Activated naive CD8-positive, alpha-beta T cell treated with anti-CD3 and anti-CD28 coated beads, Interleukin-2, amount 50 U/mL, for 24 hours (primary cell): ENCODE measurements at regions not wholly inside any gene's neighbourhood (a gene's known extent, or its start where the extent isn't known, plus 50 kb on each side); places are given as distances from the start of the nearest gene placed in this dataset.

Experiments
- ATAC-seq: fragments of 150-1000 bp; cut with Tn5 transposase; one replicate; pipeline ENCODE4 v1.10.0; 2021
- DNase-seq: peaks from one replicate; pipeline ENCODE4 v3.0.0; 2021
- H3K27ac Mint-ChIP-seq: one replicate; pipeline ENCODE4 v1.8.0; 2021; ENCODE audit warnings: mild to moderate bottlenecking, mixed read lengths
- H3K27me3 Mint-ChIP-seq: one replicate; pipeline ENCODE4 v1.8.0; 2021; ENCODE audit warnings: mixed read lengths
- H3K36me3 Mint-ChIP-seq: one replicate; pipeline ENCODE4 v1.8.0; 2021; ENCODE audit warnings: low read depth, mixed read lengths
- H3K4me1 Mint-ChIP-seq: one replicate; pipeline ENCODE4 v1.8.0; 2021; ENCODE audit warnings: mixed read lengths
- H3K4me3 Mint-ChIP-seq: one replicate; pipeline ENCODE4 v1.8.0; 2021; ENCODE audit warnings: mild to moderate bottlenecking, moderate library complexity, mixed read lengths
- H3K9me3 Mint-ChIP-seq: one replicate; pipeline ENCODE4 v1.8.0; 2021; ENCODE audit warnings: mixed read lengths

DNA sequence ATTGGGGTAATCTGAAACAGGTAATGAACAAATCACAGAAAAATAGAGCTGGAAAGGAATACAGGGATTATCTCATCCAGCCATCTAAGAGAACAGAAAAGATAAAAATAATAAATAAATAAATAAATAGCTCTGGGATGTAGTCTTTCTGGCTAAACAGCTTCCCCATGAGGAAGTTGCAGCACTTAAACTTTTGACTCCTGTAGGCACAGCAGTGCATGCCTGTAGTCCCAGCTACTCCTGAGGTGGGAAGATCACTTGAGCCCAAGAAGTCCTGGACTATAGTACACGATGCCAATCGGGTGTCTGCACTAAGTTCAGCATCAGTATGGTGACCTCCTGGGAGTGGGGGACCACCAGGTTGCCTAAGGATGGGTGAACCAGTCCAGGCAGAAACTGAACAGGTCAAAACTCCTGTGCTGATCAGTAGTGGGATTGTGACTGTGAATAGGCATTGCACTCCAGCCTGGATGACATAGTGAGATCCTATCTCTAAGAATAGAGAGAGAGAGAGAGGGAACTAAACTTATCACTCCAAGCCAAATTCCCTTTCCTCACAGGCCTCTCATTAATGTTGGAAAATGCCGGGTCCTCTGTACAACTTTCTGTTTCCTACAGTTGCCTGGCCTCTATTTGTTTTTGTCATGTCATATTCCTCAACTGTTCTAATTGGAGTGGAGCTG lies 61.7 kb upstream of the CDK13 start:
- no peak overlapping the region for H3K4me3 Mint-ChIP-seq
- H3K27ac Mint-ChIP-seq = no peak overlapping the region
- no peak for ATAC-seq
- H3K36me3 Mint-ChIP-seq = no peaks in the 10 kb centered on the region
- H3K9me3 Mint-ChIP-seq = no peaks in the 10 kb centered on the region
- no peaks in the 10 kb centered on the region for H3K4me1 Mint-ChIP-seq
- peaks cover 2% of the 10 kb centered on the region for H3K27me3 Mint-ChIP-seq
- DNase-seq = no peak

DNA sequence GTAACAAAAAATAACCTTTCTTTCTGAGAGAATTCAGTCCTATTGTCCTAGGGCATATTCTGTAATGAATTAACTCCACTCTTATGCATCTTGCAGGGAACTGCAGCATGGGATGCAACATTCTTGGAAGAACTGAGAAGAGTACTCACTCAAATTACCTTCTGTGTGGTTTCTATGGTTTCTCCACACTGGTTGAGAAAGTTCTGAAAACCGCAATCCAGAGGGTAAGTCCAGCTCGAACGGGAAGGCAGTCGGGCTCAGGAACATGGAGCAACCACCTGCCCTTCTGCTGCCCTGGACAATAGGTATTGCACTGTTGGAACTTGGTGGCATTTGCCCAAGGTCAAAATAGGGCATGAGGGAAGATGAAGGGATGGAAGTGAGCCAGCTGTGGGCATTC lies 59.6 kb upstream of the CDK13 start:
- Mint-ChIP-seq H3K27me3 (no peaks in the 10 kb centered on the region), H3K36me3 (no peaks in the 10 kb centered on the region), H3K27ac (no peak overlapping the region), H3K4me1 (no peaks in the 10 kb centered on the region), H3K9me3 (no peaks in the 10 kb centered on the region), H3K4me3 (no peak overlapping the region)
- ATAC-seq = no peak
- no peak for DNase-seq

GRCh38 chr7:39891894-39892293 lies 58.2 kb upstream of the CDK13 start:
- Mint-ChIP-seq H3K9me3 (no peaks in the 10 kb centered on the region), H3K4me3 (no peak overlapping the region), H3K4me1 (no peaks in the 10 kb centered on the region), H3K27ac (no peak overlapping the region), H3K27me3 (no peaks in the 10 kb centered on the region), H3K36me3 (no peaks in the 10 kb centered on the region)
- no peak for ATAC-seq
- no peak for DNase-seq

GRCh38 chr7:39892361-39892760 lies 57.7 kb upstream of the CDK13 start:
- no peaks in the 10 kb centered on the region for H3K4me1 Mint-ChIP-seq
- H3K27me3 Mint-ChIP-seq = no peaks in the 10 kb centered on the region
- no peak overlapping the region for H3K27ac Mint-ChIP-seq
- no peak for ATAC-seq
- no peaks in the 10 kb centered on the region for H3K9me3 Mint-ChIP-seq
- H3K4me3 Mint-ChIP-seq = no peak overlapping the region
- H3K36me3 Mint-ChIP-seq = no peaks in the 10 kb centered on the region
- DNase-seq = no peak

DNA sequence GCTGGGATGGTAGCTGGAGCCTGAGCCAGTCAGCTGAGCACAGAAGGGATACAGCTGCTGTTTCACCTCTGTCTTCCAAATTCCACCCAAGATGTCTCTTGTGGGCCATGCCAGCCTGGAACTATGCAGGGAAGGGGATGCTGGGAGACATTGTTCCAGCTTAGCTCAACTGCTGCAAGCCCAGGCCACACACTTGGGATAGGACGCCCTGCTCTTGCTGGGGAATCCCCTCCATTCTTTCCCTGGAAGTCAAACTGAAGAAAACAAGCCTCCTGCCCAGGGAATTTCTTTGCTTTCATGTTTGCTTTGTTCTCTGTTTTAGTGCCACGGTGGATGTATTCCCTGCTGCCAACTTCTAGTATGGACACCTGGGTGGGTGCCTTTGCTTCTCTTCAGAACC lies 55.2 kb upstream of the CDK13 start:
- Mint-ChIP-seq H3K36me3 (no peaks in the 10 kb centered on the region), H3K9me3 (no peaks in the 10 kb centered on the region), H3K4me3 (no peak overlapping the region), H3K27ac (no peak overlapping the region), H3K4me1 (no peaks in the 10 kb centered on the region), H3K27me3 (no peaks in the 10 kb centered on the region)
- ATAC-seq (no peak), DNase-seq (no peak)

GRCh38 chr7:39896840-39897239 lies 53.2 kb upstream of the CDK13 start:
- no peaks in the 10 kb centered on the region for H3K4me1 Mint-ChIP-seq

DNA sequence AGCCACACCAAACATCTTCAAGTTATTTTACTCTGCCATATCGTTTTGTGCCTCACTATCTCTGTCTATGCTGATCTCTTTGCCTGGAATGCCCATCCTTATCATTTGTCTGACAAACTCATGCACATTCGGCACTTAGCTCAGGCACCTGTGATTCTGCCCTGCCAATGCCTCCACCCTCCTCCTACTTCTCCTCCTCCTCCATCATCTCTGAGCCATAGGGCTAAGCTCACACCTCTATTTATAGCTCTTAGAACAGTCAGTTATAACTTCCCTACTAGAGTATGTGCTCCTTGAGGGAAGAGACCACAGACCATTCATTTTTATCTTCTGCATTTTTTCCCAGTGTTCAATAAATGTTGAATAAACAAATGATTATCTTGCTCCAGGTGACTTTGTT lies 51.2 kb upstream of the CDK13 start:
- no peak for ATAC-seq
- no peak overlapping the region for H3K4me3 Mint-ChIP-seq
- no peaks in the 10 kb centered on the region for H3K27me3 Mint-ChIP-seq
- H3K9me3 Mint-ChIP-seq = no peaks in the 10 kb centered on the region
- H3K36me3 Mint-ChIP-seq = no peaks in the 10 kb centered on the region
- H3K27ac Mint-ChIP-seq = no peak overlapping the region
- H3K4me1 Mint-ChIP-seq = no peaks in the 10 kb centered on the region
- DNase-seq = no peak

More at GRCh38 chr7:39896840-39897239, 53.2 kb upstream of the CDK13 start:
- DNase-seq (no peak), ATAC-seq (no peak)
- Mint-ChIP-seq H3K27ac (no peak overlapping the region), H3K4me3 (no peak overlapping the region), H3K27me3 (no peaks in the 10 kb centered on the region), H3K9me3 (no peaks in the 10 kb centered on the region), H3K36me3 (no peaks in the 10 kb centered on the region)
